ENCODE measurements at regions not wholly inside any gene's neighbourhood (a gene's known extent, or its start where the extent isn't known, plus 50 kb on each side); places are given as distances from the start of the nearest gene placed in this dataset.

DNA sequence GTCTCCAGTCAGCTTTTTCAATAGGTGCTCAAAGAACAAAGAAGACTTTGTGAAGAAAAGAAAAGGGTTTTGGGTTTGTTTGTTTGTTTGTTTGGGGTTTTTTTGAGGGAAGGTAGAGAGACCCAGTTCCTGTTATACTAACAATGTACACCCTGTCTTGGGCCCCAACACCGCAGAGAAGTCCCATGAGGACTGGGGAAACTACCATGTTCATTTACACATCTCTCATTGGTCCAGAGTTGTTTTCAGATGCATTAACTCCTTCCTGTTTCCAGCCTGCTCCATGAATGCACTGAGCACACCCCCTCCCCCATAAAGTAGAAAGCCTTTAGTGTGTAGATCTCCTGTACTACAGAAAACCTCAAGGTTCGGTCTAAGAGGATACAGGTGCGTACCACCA is 51.1 kb upstream of the SLC8A3 start:
- TF ChIP-seq EZH2 (IDR thresholded peaks at IDR 0.05; ENCODE audit: borderline replicate concordance, low read length): no peak
- TF ChIP-seq, protein P1, sequence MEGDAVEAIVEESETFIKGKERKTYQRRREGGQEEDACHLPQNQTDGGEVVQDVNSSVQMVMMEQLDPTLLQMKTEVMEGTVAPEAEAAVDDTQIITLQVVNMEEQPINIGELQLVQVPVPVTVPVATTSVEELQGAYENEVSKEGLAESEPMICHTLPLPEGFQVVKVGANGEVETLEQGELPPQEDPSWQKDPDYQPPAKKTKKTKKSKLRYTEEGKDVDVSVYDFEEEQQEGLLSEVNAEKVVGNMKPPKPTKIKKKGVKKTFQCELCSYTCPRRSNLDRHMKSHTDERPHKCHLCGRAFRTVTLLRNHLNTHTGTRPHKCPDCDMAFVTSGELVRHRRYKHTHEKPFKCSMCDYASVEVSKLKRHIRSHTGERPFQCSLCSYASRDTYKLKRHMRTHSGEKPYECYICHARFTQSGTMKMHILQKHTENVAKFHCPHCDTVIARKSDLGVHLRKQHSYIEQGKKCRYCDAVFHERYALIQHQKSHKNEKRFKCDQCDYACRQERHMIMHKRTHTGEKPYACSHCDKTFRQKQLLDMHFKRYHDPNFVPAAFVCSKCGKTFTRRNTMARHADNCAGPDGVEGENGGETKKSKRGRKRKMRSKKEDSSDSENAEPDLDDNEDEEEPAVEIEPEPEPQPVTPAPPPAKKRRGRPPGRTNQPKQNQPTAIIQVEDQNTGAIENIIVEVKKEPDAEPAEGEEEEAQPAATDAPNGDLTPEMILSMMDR (conservative IDR thresholded peaks at IDR 0.05 in 1 of 2, IDR thresholded peaks at IDR 0.05 in 1 of 2; ENCODE audit: extremely low read depth in 1 of 2, insufficient read depth in 1 of 2, low read depth in 1 of 2, low read length in 2 of 2): no peak

Measured in mammary epithelial cell (primary cell).